ENCODE measurements at regions not wholly inside any gene's neighbourhood (a gene's known extent, or its start where the extent isn't known, plus 50 kb on each side); places are given as distances from the start of the nearest gene placed in this dataset.
A peak's percentile ranks its signal among the peaks of the same experiment; 100 is the strongest.

GRCh38 chr9:14428781-14429230, 114.9 kb upstream of the NFIB start:
- DNase-seq (ENCODE audit: low spot score), result peak; percentile 77

- DNase-seq (ENCODE audit: low spot score), result no peak
Measured at GRCh38 chr9:14427419-14427818, 113.5 kb upstream of the NFIB start.

DNA sequence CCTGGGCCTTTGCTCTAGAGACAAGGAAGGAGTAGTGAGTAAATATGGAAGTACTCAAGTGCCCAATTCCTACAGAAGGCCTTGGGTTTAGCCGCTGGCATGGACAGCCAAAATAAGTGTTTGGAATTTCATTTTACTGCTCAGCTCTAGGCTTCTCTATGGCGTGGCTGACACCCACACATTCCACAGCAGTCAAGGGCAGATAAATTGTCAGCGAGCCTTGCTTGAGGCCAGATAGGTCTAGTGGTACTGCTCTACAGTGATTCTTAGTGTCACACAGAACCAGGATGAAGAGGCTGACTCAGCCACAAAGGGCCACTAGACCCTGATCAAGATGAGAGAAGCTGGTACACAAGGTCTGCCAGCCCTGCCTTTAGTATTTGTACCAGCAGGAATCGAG, 111.0 kb upstream of the NFIB start:
- DNase-seq (ENCODE audit: low spot score), result no peak

GRCh38 chr9:14424289-14424688, 110.3 kb upstream of the NFIB start:
- DNase-seq (ENCODE audit: low spot score), result no peak

- no peak for DNase-seq (ENCODE audit: low spot score)
Measured at GRCh38 chr9:14423815-14424261, 109.9 kb upstream of the NFIB start.

DNA sequence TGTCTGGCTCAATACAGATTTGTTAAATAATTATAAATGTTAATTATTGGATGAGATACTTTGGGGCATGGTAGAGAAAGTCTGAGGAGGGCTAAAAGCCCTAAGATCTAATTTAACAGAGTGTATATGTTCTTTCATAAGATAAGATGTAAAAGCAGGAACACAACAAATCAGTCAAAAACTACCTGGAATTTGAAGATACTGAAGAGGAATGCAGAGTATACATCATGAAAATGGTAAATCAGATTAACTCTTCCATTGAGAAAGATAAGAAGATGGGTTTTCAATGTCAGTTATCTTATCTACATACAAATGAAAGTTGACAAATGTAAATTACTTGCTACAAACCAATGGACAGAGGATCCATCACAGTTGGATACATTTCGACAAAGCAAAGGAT, 107.3 kb upstream of the NFIB start:
- no peak for DNase-seq (ENCODE audit: low spot score)

GRCh38 chr9:14418941-14419937, 105.3 kb upstream of the NFIB start:
- DNase-seq (ENCODE audit: low spot score), result no peak

GRCh38 chr9:14418301-14418940, 104.5 kb upstream of the NFIB start:
- no peak for DNase-seq (ENCODE audit: low spot score)

GRCh38 chr9:14417237-14417636, 103.3 kb upstream of the NFIB start:
- no peak for DNase-seq (ENCODE audit: low spot score)

DNA sequence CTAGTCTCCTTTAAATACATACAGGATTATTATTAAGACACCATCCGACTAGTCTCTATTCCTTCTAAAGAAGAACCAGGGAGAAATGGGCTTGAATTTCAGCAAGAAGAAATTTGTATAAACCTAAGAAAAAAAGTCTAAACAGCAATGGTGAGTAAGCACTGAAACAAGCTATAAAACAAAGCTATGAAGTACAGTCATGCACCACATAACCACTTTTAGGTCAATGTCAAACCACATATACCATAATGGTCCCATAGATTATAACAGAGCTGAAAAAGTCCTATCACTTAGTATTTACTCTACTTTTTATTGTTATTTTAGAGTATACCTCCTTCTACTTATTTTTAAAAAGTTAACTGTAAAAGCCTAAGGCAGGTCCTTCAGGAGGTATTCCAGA, 102.0 kb upstream of the NFIB start:
- DNase-seq (ENCODE audit: low spot score), result no peak

DNA sequence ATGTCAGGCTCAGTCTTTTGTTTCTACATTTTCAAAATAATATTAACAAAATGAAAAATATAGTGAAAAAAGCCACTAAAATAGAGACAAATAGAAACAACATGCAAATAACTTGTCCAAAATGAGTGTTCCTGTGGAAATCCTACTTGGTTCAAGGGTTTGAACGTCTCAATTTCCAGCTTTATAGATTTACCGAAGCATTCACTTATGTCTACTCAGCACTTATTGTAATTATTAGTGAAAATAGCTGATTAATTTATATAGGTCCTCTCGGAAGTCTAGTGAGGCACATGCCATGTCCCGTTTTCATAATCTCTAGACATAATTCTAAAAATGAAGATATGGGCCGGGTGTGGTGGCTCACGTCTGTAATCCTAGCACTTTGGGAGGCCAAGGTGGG, 99.9 kb upstream of the NFIB start:
- DNase-seq (ENCODE audit: low spot score), result no peak

DNA sequence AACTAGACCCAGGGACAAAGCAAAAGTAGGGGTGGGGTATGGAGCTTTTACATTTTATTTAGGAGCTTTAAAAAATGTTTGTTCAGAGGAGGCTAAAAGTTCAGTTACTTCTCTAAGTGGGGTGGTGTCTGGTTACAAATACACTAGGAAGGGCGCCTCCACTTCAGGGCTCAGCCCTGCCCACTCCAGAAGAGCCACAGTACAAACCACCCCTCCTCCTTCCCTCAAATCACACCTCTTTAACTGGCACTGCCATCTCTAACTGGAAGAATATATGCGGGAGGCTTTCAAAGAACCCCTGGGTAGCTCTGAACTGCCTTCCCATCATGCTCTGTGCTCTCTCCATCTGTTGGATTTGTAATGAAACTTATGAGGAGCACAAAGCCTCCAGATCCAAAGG, 98.8 kb upstream of the NFIB start:
- DNase-seq (ENCODE audit: low spot score), result no peak

- DNase-seq (ENCODE audit: low spot score), result no peak
Measured at GRCh38 chr9:14406463-14406862, 92.5 kb upstream of the NFIB start.

- DNase-seq (ENCODE audit: low spot score), result no peak
Measured at GRCh38 chr9:14405176-14405706, 91.3 kb upstream of the NFIB start.

GRCh38 chr9:14403081-14403480, 89.1 kb upstream of the NFIB start:
- DNase-seq (ENCODE audit: low spot score), result peak; percentile 53

GRCh38 chr9:14402583-14402982, 88.6 kb upstream of the NFIB start:
- DNase-seq (ENCODE audit: low spot score), result no peak

DNA sequence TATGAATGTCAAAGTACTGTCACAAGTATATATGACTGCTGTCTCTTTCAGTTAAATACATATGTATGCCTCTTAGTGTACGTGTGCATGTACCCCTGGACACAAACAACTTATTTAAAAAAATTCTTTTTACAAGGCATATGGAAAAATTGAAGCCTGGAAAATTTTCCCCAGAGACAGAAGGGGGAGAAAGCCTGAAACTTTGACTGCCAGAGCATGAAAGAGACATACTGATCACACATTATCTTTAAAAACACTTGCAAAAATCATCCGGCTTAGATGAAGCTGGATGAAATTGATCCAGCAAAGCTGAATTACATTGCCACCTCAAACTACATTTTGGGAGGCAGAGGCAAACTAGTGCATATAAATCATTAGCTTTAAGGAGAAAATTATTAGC, 88.0 kb upstream of the NFIB start:
- DNase-seq (ENCODE audit: low spot score), result no peak

DNA sequence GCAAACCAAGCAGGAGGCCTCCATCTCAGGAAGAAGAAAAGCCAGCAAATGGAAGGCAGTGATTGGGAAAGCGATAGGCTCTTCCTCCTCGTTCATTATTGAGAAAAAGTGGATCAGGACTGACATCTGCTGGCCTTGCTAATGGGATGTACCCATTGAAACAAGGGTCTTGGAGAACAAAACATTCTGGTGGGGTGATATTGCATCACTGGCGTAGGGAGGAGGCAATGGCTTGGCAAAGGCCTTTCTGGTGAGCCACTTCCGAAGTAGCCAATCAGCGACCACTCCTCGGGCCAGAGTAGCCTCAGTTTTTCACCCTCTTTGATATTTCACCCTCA, 86.7 kb upstream of the NFIB start:
- peak; percentile 54 for DNase-seq (ENCODE audit: low spot score)

DNA sequence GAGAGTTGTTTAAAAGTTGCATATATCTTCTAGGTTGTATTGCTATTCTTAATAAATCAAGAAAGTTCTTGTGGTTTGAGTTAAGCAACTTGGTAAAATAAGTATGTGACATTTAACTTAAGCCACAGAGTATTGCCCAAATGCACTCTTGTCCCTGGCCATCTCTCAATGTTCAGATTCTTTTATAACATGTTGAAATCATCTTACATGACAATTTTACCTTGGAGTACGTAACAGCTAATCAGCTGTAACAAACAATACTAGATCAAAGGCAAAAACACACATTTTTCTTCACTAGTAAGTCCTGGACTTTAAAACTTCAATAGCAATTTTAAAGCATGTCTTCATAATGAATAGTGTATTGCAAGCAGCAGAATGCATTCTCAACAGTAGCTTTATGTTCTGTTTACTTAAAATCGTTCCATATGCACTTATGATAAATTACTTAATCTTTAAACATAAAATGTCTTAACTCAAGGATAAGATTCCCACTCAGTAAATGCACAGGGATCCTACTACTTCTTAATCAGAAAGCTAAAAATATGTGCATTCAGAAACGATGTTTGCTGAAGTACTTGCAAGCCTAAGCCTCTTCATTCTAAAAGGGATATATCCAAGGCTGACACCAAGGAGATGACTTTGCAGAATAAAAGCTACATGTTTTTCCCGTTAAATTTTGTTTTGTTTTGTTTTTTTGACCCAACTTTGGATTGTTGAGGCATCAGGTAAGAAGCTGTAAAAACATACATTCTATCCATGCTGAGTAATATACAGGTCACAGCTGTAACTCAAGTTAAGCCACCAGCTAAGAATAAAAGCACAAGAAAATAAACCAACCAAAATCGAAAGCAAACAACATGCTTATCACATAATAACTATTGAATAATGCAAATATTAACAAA, 86.1 kb upstream of the NFIB start:
- DNase-seq (ENCODE audit: low spot score), result no peak

GRCh38 chr9:14398473-14398872, 84.5 kb upstream of the NFIB start:
- DNase-seq (ENCODE audit: low spot score), result no peak

GRCh38 chr9:14396171-14396570, 82.2 kb upstream of the NFIB start:
- no peak for DNase-seq (ENCODE audit: low spot score)
